ENCODE measurements at regions not wholly inside any gene's neighbourhood (a gene's known extent, or its start where the extent isn't known, plus 50 kb on each side); places are given as distances from the start of the nearest gene placed in this dataset.

DNA sequence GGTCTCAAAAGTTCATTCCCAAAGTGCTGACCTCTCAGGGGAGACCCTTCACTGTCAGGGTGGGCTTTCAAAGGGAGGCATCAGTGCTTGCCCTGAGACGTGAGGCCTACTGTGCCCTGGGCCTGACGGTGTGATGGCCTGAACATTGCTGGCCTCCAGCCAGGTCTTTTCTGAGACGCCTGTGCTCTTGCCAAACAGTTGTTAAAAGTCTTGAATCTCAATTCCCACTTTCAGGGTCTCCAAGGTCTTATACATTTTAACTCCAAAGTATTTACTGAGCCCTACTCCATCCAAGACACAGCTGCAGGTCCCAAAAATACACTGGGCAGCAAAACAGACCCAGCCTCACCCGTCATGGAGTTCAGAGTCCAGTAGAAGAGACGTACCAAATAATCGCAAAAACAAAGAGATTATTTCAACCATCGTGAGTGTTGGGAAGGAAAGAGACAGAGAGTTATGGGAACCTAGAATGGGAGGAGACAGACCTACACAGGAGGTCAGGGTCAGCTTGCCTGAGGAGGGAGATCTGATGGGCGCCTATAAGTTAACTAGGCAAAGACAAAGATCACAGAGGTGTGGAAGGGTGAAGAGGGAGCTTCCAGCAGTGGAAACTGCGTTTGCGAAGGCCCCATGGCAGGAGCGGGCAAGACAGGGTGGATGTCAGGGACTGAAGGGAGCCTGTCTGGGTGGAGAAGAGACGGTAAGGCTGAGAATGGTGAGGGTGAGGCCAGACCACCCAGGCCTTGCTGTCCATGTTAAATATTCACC is 446.3 kb downstream of the PREX1 start (continued):
- TF ChIP-seq, protein P1, sequence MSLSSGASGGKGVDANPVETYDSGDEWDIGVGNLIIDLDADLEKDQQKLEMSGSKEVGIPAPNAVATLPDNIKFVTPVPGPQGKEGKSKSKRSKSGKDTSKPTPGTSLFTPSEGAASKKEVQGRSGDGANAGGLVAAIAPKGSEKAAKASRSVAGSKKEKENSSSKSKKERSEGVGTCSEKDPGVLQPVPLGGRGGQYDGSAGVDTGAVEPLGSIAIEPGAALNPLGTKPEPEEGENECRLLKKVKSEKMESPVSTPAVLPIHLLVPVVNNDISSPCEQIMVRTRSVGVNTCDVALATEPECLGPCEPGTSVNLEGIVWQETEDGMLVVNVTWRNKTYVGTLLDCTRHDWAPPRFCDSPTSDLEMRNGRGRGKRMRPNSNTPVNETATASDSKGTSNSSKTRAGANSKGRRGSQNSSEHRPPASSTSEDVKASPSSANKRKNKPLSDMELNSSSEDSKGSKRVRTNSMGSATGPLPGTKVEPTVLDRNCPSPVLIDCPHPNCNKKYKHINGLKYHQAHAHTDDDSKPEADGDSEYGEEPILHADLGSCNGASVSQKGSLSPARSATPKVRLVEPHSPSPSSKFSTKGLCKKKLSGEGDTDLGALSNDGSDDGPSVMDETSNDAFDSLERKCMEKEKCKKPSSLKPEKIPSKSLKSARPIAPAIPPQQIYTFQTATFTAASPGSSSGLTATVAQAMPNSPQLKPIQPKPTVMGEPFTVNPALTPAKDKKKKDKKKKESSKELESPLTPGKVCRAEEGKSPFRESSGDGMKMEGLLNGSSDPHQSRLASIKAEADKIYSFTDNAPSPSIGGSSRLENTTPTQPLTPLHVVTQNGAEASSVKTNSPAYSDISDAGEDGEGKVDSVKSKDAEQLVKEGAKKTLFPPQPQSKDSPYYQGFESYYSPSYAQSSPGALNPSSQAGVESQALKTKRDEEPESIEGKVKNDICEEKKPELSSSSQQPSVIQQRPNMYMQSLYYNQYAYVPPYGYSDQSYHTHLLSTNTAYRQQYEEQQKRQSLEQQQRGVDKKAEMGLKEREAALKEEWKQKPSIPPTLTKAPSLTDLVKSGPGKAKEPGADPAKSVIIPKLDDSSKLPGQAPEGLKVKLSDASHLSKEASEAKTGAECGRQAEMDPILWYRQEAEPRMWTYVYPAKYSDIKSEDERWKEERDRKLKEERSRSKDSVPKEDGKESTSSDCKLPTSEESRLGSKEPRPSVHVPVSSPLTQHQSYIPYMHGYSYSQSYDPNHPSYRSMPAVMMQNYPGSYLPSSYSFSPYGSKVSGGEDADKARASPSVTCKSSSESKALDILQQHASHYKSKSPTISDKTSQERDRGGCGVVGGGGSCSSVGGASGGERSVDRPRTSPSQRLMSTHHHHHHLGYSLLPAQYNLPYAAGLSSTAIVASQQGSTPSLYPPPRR (CRISPR knock-in tag; IDR thresholded peaks at IDR 0.05; ENCODE audit: borderline replicate concordance), result no peak
- TF ChIP-seq ZNF891 (CRISPR knock-in tag; IDR thresholded peaks at IDR 0.05) (no peak), ZNF615 (CRISPR knock-in tag; IDR thresholded peaks at IDR 0.05; ENCODE audit: borderline replicate concordance) (no peak), SP5 (CRISPR knock-in tag; IDR thresholded peaks at IDR 0.05; ENCODE audit: borderline replicate concordance, low read depth) (0 out of 2 replicates have a peak, but pooled peaks have one; percentile 27), MAZ (IDR thresholded peaks at IDR 0.05; ENCODE audit: borderline replicate concordance, low read depth, low read length) (no peak), MAZ (CRISPR knock-in tag; IDR thresholded peaks at IDR 0.05; ENCODE audit: low read depth) (peak; percentile 54; the same call in 1 of the 2 replicates), SAP130 (CRISPR knock-in tag; IDR thresholded peaks at IDR 0.05; ENCODE audit: low read depth) (peak; percentile 13; the same call in 1 of the 2 replicates), ZNF354B (CRISPR knock-in tag; IDR thresholded peaks at IDR 0.05) (0 out of 2 replicates have a peak, but pooled peaks have one; percentile 66), ZSCAN9 (CRISPR knock-in tag; IDR thresholded peaks at IDR 0.05; ENCODE audit: borderline replicate concordance) (peak; percentile 53; the same call in 1 of the 2 replicates), KMT2A (CRISPR knock-in tag; IDR thresholded peaks at IDR 0.05) (0 out of 2 replicates have a peak, but pooled peaks have one; percentile 31), DNMT3B (CRISPR knock-in tag; conservative IDR thresholded peaks at IDR 0.05) (no peak), BRCA1 (CRISPR knock-in tag; IDR thresholded peaks at IDR 0.05) (no peak), POLR2A (IDR thresholded peaks at IDR 0.05; ENCODE audit: insufficient read depth in 1 of 2, low read depth in 2 of 2, low read length in 2 of 2) (0 out of 4 replicates have a peak, but pooled peaks of 1 of the 2 experiments have one; percentile 30)
- TF ChIP-seq, protein P2, sequence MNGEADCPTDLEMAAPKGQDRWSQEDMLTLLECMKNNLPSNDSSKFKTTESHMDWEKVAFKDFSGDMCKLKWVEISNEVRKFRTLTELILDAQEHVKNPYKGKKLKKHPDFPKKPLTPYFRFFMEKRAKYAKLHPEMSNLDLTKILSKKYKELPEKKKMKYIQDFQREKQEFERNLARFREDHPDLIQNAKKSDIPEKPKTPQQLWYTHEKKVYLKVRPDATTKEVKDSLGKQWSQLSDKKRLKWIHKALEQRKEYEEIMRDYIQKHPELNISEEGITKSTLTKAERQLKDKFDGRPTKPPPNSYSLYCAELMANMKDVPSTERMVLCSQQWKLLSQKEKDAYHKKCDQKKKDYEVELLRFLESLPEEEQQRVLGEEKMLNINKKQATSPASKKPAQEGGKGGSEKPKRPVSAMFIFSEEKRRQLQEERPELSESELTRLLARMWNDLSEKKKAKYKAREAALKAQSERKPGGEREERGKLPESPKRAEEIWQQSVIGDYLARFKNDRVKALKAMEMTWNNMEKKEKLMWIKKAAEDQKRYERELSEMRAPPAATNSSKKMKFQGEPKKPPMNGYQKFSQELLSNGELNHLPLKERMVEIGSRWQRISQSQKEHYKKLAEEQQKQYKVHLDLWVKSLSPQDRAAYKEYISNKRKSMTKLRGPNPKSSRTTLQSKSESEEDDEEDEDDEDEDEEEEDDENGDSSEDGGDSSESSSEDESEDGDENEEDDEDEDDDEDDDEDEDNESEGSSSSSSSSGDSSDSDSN (CRISPR knock-in tag; IDR thresholded peaks at IDR 0.05), result peak; percentile 41
- TF ChIP-seq, protein P3, sequence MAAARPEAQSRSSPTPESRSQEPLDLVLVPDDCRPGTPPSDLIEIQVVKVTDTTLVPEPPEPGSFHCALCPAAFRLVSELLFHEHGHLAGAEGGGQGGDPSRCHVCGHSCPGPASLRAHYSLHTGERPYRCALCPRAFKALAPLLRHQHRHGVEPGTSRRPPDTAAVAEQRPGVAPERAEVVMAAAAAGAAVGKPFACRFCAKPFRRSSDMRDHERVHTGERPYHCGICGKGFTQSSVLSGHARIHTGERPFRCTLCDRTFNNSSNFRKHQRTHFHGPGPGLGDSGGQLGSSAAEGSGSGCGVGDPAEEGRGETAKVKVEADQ (CRISPR knock-in tag; IDR thresholded peaks at IDR 0.05; ENCODE audit: borderline replicate concordance), result no peak
- TF ChIP-seq, protein P4, sequence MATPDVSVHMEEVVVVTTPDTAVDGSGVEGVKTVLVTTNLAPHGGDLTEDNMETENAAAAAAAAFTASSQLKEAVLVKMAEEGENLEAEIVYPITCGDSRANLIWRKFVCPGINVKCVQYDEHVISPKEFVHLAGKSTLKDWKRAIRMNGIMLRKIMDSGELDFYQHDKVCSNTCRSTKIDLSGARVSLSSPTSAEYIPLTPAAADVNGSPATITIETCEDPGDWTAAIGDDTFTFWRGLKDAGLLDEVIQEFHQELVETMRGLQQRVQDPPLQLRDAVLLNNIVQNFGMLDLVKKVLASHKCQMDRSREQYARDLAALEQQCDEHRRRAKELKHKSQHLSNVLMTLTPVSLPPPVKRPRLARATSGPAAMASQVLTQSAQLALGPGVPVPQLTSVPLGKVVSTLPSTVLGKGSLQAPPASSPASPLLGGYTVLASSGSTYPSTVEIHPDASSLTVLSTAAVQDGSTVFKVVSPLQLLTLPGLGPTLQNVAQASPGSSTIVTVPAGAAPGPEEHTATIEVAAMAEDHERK (CRISPR knock-in tag; IDR thresholded peaks at IDR 0.05; ENCODE audit: low read depth), result no peak
- TF ChIP-seq, protein P5, sequence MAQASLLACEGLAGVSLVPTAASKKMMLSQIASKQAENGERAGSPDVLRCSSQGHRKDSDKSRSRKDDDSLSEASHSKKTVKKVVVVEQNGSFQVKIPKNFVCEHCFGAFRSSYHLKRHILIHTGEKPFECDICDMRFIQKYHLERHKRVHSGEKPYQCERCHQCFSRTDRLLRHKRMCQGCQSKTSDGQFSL (CRISPR knock-in tag; IDR thresholded peaks at IDR 0.05), result no peak
- TF ChIP-seq, protein P6, sequence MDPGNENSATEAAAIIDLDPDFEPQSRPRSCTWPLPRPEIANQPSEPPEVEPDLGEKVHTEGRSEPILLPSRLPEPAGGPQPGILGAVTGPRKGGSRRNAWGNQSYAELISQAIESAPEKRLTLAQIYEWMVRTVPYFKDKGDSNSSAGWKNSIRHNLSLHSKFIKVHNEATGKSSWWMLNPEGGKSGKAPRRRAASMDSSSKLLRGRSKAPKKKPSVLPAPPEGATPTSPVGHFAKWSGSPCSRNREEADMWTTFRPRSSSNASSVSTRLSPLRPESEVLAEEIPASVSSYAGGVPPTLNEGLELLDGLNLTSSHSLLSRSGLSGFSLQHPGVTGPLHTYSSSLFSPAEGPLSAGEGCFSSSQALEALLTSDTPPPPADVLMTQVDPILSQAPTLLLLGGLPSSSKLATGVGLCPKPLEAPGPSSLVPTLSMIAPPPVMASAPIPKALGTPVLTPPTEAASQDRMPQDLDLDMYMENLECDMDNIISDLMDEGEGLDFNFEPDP (CRISPR knock-in tag; conservative IDR thresholded peaks at IDR 0.05), result 0 out of 2 replicates have a peak, but pooled peaks have one; percentile 63
